H9 (cell line): ENCODE measurements at regions not wholly inside any gene's neighbourhood (a gene's known extent, or its start where the extent isn't known, plus 50 kb on each side); places are given as distances from the start of the nearest gene placed in this dataset.

Experiments used
- DNase-seq: peaks from one replicate; pipeline ENCODE4 v3.0.0-alpha.2; 2017
- H2AFZ ChIP-seq: one replicate; pipeline ENCODE4 v1.6.1; 2013; ENCODE audit warnings: mild to moderate bottlenecking, low read length, control low read depth, moderate library complexity
- H2AK5ac ChIP-seq: 2 replicates; pipeline ENCODE4 v1.6.1; 2013; ENCODE audit warnings: low read length, control low read depth, mixed read lengths; ENCODE audit not compliant: insufficient read length
- H2BK120ac ChIP-seq: one replicate; pipeline ENCODE4 v1.6.1; 2013; ENCODE audit warnings: low read depth, mild to moderate bottlenecking, low read length, control low read depth, inconsistent platforms; ENCODE audit not compliant: poor library complexity, severe bottlenecking
- H2BK12ac ChIP-seq: 2 replicates; pipeline ENCODE4 v1.6.1; 2013; ENCODE audit warnings: low read length, control low read depth, mixed read lengths, low read depth; ENCODE audit not compliant: insufficient read length
- H2BK15ac ChIP-seq: 2 replicates; pipeline ENCODE4 v1.6.1; 2013; ENCODE audit warnings: low read depth, low read length, control low read depth
- H2BK20ac ChIP-seq: one replicate; pipeline ENCODE4 v1.6.1; 2013; ENCODE audit warnings: low read depth, mild to moderate bottlenecking, low read length, control low read depth, inconsistent platforms; ENCODE audit not compliant: poor library complexity, severe bottlenecking
- H2BK5ac ChIP-seq: 2 replicates; pipeline ENCODE4 v1.6.1; 2013; ENCODE audit warnings: low read length, control low read depth, mixed read lengths; ENCODE audit not compliant: insufficient read length
- H3K14ac ChIP-seq: 2 replicates; pipeline ENCODE4 v1.6.1; 2013; ENCODE audit warnings: low read length, control low read depth; ENCODE audit not compliant: insufficient read depth
- H3K18ac ChIP-seq: 2 replicates; pipeline ENCODE4 v1.6.1; 2013; ENCODE audit warnings: low read depth, mild to moderate bottlenecking, mixed read lengths, low read length, control low read depth; ENCODE audit not compliant: insufficient read length
- H3K23ac ChIP-seq: 2 replicates; pipeline ENCODE4 v1.6.1; 2013; ENCODE audit warnings: low read length, control low read depth, mixed read lengths, low read depth; ENCODE audit not compliant: insufficient read length
- H3K23me2 ChIP-seq: 2 replicates; pipeline ENCODE4 v1.6.1; 2013; ENCODE audit warnings: low read depth, mild to moderate bottlenecking, mixed read lengths, low read length, control low read depth; ENCODE audit not compliant: insufficient read length, poor library complexity, severe bottlenecking
- H3K27ac ChIP-seq: 2 replicates; pipeline ENCODE4 v1.5.1; 2013; ENCODE audit warnings: low read length, control low read depth, mixed read lengths, low read depth; ENCODE audit not compliant: insufficient read length
- H3K27me3 ChIP-seq: 2 replicates; pipeline ENCODE4 v1.6.1; 2013; ENCODE audit warnings: low read length, control low read depth, inconsistent platforms; ENCODE audit not compliant: insufficient read depth
- H3K4ac ChIP-seq: 2 replicates; pipeline ENCODE4 v1.6.1; 2013; ENCODE audit warnings: low read depth, mild to moderate bottlenecking, control low read depth, inconsistent platforms, low read length, moderate library complexity
- H3K4me1 ChIP-seq: 2 replicates; pipeline ENCODE4 v1.6.1; 2013; ENCODE audit warnings: low read length, control low read depth, inconsistent platforms; ENCODE audit not compliant: insufficient read depth
- H3K4me2 ChIP-seq: 2 replicates; pipeline ENCODE4 v1.6.1; 2013; ENCODE audit warnings: low read length, control low read depth, mixed read lengths; ENCODE audit not compliant: insufficient read length, insufficient read depth
- H3K56ac ChIP-seq: 2 replicates; pipeline ENCODE4 v1.6.1; 2013; ENCODE audit warnings: low read depth, mild to moderate bottlenecking, mixed read lengths, low read length, control low read depth; ENCODE audit not compliant: insufficient read length
- H3K79me1 ChIP-seq: 2 replicates; pipeline ENCODE4 v1.6.1; 2013; ENCODE audit warnings: low read depth, mild to moderate bottlenecking, moderate library complexity, low read length, control low read depth, inconsistent platforms; ENCODE audit not compliant: insufficient read depth, poor library complexity, severe bottlenecking
- H3K79me2 ChIP-seq: 2 replicates; pipeline ENCODE4 v1.6.1; 2013; ENCODE audit warnings: low read length, control low read depth, inconsistent platforms; ENCODE audit not compliant: insufficient read depth
- H3K9ac ChIP-seq: 2 replicates; pipeline ENCODE4 v1.6.1; 2013; ENCODE audit warnings: low read length, control low read depth, mixed read lengths; ENCODE audit not compliant: insufficient read length; ENCODE audit errors: extremely low read depth
- H3K9me3 ChIP-seq: one replicate; pipeline ENCODE4 v1.6.1; 2013; ENCODE audit warnings: low read depth, low read length, inconsistent platforms; ENCODE audit not compliant: control insufficient read depth
- H3T11ph ChIP-seq: one replicate; pipeline ENCODE4 v1.6.1; 2013; ENCODE audit warnings: mild to moderate bottlenecking, low read length, control low read depth, inconsistent platforms
- H4K20me1 ChIP-seq: one replicate; pipeline ENCODE4 v1.6.1; 2013; ENCODE audit not compliant: control insufficient read depth, insufficient read length, insufficient read depth
- H4K5ac ChIP-seq: 2 replicates; pipeline ENCODE4 v1.6.1; 2013; ENCODE audit warnings: low read depth, mild to moderate bottlenecking, mixed read lengths, low read length, control low read depth; ENCODE audit not compliant: insufficient read length
- H4K8ac ChIP-seq: replicated peaks from 2 replicates; pipeline ENCODE4 v1.6.1; 2013; ENCODE audit warnings: low read length, control low read depth, mixed read lengths, low read depth; ENCODE audit not compliant: insufficient read length
- H4K91ac ChIP-seq: 2 replicates; pipeline ENCODE4 v1.6.1; 2013; ENCODE audit warnings: low read depth, mild to moderate bottlenecking, moderate library complexity, mixed read lengths, low read length, control low read depth; ENCODE audit not compliant: insufficient read length
- H3K27ac Mint-ChIP-seq, 3 experiments: 2 replicates in 2 of 3; 3 replicates in 1 of 3; pipeline ENCODE4 v1.8.0; 2020 to 2021; ENCODE audit warnings: mixed read lengths in 3 of 3, mild to moderate bottlenecking in 1 of 3, moderate library complexity in 1 of 3
- H3K27me3 Mint-ChIP-seq: 2 replicates; pipeline ENCODE4 v1.8.0; 2021; ENCODE audit warnings: low read depth, mild to moderate bottlenecking, moderate library complexity, mixed read lengths
- H3K36me3 Mint-ChIP-seq, 3 experiments: 2 replicates in 2 of 3; 3 replicates in 1 of 3; pipeline ENCODE4 v1.8.0; 2020 to 2021; ENCODE audit warnings: low read depth in 3 of 3, mixed read lengths in 3 of 3; ENCODE audit not compliant: insufficient read depth in 1 of 3
- H3K4me1 Mint-ChIP-seq, 2 experiments: 2 replicates each; pipeline ENCODE4 v1.8.0; 2020; ENCODE audit warnings: mixed read lengths in 2 of 2
- H3K4me3 Mint-ChIP-seq, 2 experiments: 2 replicates in 1 of 2; 3 replicates in 1 of 2; pipeline ENCODE4 v1.8.0; 2020 to 2021; ENCODE audit warnings: mild to moderate bottlenecking in 2 of 2, mixed read lengths in 2 of 2, moderate library complexity in 1 of 2
- H3K9me3 Mint-ChIP-seq, 2 experiments: 2 replicates in 1 of 2; 3 replicates in 1 of 2; pipeline ENCODE4 v1.8.0; 2020; ENCODE audit warnings: mild to moderate bottlenecking in 2 of 2, mixed read lengths in 2 of 2, moderate library complexity in 1 of 2
- CTCF ChIP-seq: fragments of 200-600 bp; sonication (generic); conservative IDR thresholded peaks from 3 replicates; pipeline ENCODE4 v1.8.0; 2021; ENCODE audit warnings: antibody characterized with exemption, mild to moderate bottlenecking

GRCh38 chr10:43891241-43891640, 242.6 kb upstream of the ZNF32 start:
- Histone ChIP-seq H4K5ac (no peak overlapping the region), H3K27me3 (no peaks in the 10 kb centered on the region), H3K79me1 (no peaks in the 10 kb centered on the region), H3K4ac (no peak overlapping the region), H3K18ac (no peak overlapping the region), H3K79me2 (no peaks in the 10 kb centered on the region), H4K8ac (no peak overlapping the region), H3K9me3 (no peaks in the 10 kb centered on the region), H3T11ph (no peak overlapping the region), H2BK20ac (no peak overlapping the region), H2BK12ac (no peak overlapping the region), H3K4me2 (no peak overlapping the region), H4K91ac (no peak overlapping the region), H3K4me1 (no peaks in the 10 kb centered on the region), H3K56ac (no peak overlapping the region), H4K20me1 (no peaks in the 10 kb centered on the region), H3K9ac (no peak overlapping the region), H3K14ac (no peak overlapping the region), H2BK120ac (no peak overlapping the region), H3K23ac (no peak overlapping the region), H2AK5ac (no peak overlapping the region), H3K27ac (no peak overlapping the region), H2BK15ac (no peak overlapping the region), H3K23me2 (no peaks in the 10 kb centered on the region), H2AFZ (no peak overlapping the region), H2BK5ac (no peak overlapping the region)
- H3K4me3 Mint-ChIP-seq = no peak overlapping the region
- no peaks in the 10 kb centered on the region for H3K36me3 Mint-ChIP-seq
- TF ChIP-seq CTCF = no peak
- no peaks in the 10 kb centered on the region for H3K27me3 Mint-ChIP-seq
- H3K27ac Mint-ChIP-seq = no peak overlapping the region
- H3K4me1 Mint-ChIP-seq = no peaks in the 10 kb centered on the region
- no peak for DNase-seq
- no peaks in the 10 kb centered on the region for H3K9me3 Mint-ChIP-seq
